Fibroblast of pulmonary artery (primary cell): ENCODE measurements at regions not wholly inside any gene's neighbourhood (a gene's known extent, or its start where the extent isn't known, plus 50 kb on each side); places are given as distances from the start of the nearest gene placed in this dataset.

ENCODE experiments used
- DNase-seq: peaks from one replicate; pipeline ENCODE4 v3.0.0-alpha.2; 2010; ENCODE audit warnings: low read depth
- H3K4me3 ChIP-seq: replicated peaks from 2 replicates; pipeline ENCODE4 v1.5.1; 2011; ENCODE audit warnings: low read depth, mild to moderate bottlenecking, control low read depth, low read length, moderate library complexity
- TF ChIP-seq, protein P1 (sequence below): IDR thresholded peaks from 2 replicates; pipeline ENCODE4 v1.5.1; 2011; ENCODE audit warnings: mild to moderate bottlenecking, control low read depth, low read length, inconsistent platforms; ENCODE audit errors: missing control alignments

DNA sequence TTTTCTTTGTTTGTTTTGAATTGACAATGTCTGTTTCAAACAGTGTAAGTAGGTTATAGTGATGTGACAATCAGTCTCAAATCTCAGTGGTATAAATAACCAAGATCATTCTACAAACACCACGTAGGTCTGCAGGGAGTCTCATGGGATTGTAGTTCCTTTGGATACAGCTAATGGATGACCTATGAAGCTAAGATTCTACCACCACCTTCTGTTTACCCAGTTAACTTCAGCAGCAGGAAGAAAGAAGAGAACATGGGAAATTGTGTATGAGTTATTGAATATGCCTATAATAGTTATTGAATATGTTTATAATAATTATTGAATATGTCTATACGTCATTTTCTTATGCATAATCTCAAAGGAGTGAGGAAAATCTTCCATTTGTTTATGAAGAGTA lies 63.9 kb upstream of the SLITRK5 start:
- DNase-seq: no peak
- TF ChIP-seq, protein P1, sequence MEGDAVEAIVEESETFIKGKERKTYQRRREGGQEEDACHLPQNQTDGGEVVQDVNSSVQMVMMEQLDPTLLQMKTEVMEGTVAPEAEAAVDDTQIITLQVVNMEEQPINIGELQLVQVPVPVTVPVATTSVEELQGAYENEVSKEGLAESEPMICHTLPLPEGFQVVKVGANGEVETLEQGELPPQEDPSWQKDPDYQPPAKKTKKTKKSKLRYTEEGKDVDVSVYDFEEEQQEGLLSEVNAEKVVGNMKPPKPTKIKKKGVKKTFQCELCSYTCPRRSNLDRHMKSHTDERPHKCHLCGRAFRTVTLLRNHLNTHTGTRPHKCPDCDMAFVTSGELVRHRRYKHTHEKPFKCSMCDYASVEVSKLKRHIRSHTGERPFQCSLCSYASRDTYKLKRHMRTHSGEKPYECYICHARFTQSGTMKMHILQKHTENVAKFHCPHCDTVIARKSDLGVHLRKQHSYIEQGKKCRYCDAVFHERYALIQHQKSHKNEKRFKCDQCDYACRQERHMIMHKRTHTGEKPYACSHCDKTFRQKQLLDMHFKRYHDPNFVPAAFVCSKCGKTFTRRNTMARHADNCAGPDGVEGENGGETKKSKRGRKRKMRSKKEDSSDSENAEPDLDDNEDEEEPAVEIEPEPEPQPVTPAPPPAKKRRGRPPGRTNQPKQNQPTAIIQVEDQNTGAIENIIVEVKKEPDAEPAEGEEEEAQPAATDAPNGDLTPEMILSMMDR: no peak

DNA sequence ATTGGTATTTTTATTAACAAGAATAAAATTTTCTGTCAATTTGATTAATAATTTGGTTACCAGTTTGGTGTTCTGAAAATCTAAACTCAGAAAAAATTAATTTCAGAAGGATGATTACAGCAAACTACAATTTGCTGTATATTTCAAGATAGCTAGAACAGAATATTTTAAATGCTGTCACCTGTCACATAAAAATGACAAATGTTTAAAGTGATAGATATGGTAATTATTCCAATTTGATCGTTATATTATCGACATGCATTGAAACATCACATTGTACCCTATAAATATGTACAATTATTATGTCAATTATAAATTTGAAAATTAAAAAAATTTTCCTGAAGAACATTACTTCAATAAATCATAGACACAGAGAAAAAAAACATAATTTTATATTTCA lies 56.9 kb upstream of the SLITRK5 start:
- DNase-seq: no peak
- TF ChIP-seq, protein P1: no peak
- H3K4me3 ChIP-seq: no peak overlapping the region

More for the DNA sequence above, 63.9 kb upstream of the SLITRK5 start:
- no peak overlapping the region for H3K4me3 ChIP-seq
